ENCODE measurements at regions not wholly inside any gene's neighbourhood (a gene's known extent, or its start where the extent isn't known, plus 50 kb on each side); places are given as distances from the start of the nearest gene placed in this dataset.

- peak; percentile 4 for DNase-seq (ENCODE audit: low read depth)
Observed at GRCh38 chr3:178244733-178245709, 291.2 kb upstream of the KCNMB2 start.

- DNase-seq (ENCODE audit: low read depth), result no peak
Observed at GRCh38 chr3:178246004-178246403, 290.2 kb upstream of the KCNMB2 start.

- DNase-seq (ENCODE audit: low read depth), result peak; percentile 9
Observed at GRCh38 chr3:178255315-178255714, 280.9 kb upstream of the KCNMB2 start.

GRCh38 chr3:178257491-178257890 lies 278.7 kb upstream of the KCNMB2 start:
- no peak for DNase-seq (ENCODE audit: low read depth)

GRCh38 chr3:178258121-178258520 lies 278.1 kb upstream of the KCNMB2 start:
- DNase-seq (ENCODE audit: low read depth), result no peak

GRCh38 chr3:178259703-178260102 lies 276.5 kb upstream of the KCNMB2 start:
- DNase-seq (ENCODE audit: low read depth), result no peak

GRCh38 chr3:178260887-178261565 lies 275.2 kb upstream of the KCNMB2 start:
- no peak for DNase-seq (ENCODE audit: low read depth)

- DNase-seq (ENCODE audit: low read depth), result no peak
Observed at GRCh38 chr3:178263236-178263916, 272.9 kb upstream of the KCNMB2 start.

- no peak for DNase-seq (ENCODE audit: low read depth)
Observed at GRCh38 chr3:178267158-178267844, 268.9 kb upstream of the KCNMB2 start.

GRCh38 chr3:178270838-178271237 lies 265.4 kb upstream of the KCNMB2 start:
- no peak for DNase-seq (ENCODE audit: low read depth)

GRCh38 chr3:178271740-178272387 lies 264.4 kb upstream of the KCNMB2 start:
- no peak for DNase-seq (ENCODE audit: low read depth)

- DNase-seq (ENCODE audit: low read depth), result no peak
Observed at GRCh38 chr3:178272841-178273240, 263.4 kb upstream of the KCNMB2 start.

GRCh38 chr3:178274711-178275110 lies 261.5 kb upstream of the KCNMB2 start:
- DNase-seq (ENCODE audit: low read depth), result no peak

GRCh38 chr3:178275311-178275710 lies 260.9 kb upstream of the KCNMB2 start:
- no peak for DNase-seq (ENCODE audit: low read depth)

- no peak for DNase-seq (ENCODE audit: low read depth)
Observed at GRCh38 chr3:178275793-178276192, 260.4 kb upstream of the KCNMB2 start.

- DNase-seq (ENCODE audit: low read depth), result no peak
Observed at GRCh38 chr3:178277605-178278004, 258.6 kb upstream of the KCNMB2 start.

GRCh38 chr3:178283561-178283960 lies 252.7 kb upstream of the KCNMB2 start:
- no peak for DNase-seq (ENCODE audit: low read depth)

GRCh38 chr3:178284181-178284580 lies 252.1 kb upstream of the KCNMB2 start:
- DNase-seq (ENCODE audit: low read depth), result no peak

GRCh38 chr3:178288074-178288473 lies 248.2 kb upstream of the KCNMB2 start:
- DNase-seq (ENCODE audit: low read depth), result no peak

- no peak for DNase-seq (ENCODE audit: low read depth)
Observed at GRCh38 chr3:178289544-178290160, 246.6 kb upstream of the KCNMB2 start.

Data from RPMI7951 (cell line).